GM18909 (cell line): ENCODE measurements at regions not wholly inside any gene's neighbourhood (a gene's known extent, or its start where the extent isn't known, plus 50 kb on each side); places are given as distances from the start of the nearest gene placed in this dataset.
A peak's percentile ranks its signal among the peaks of the same experiment; 100 is the strongest.
"Not testable (repeated sequence)": the region's sequence is repeated elsewhere in the genome, so short reads cannot be mapped to it uniquely, and the experiment has no call there.

Source experiments
- ATAC-seq: cut with Tn5 transposase; IDR thresholded peaks from one replicate; pipeline ENCODE4 v1.9.1; 2021; ENCODE audit warnings: mild to moderate bottlenecking; ENCODE audit not compliant: unreplicated experiment, poor library complexity

- not testable (repeated sequence) for ATAC-seq
These were observed 140.0 kb upstream of the C1GALT1 start for GRCh38 chr7:7042286-7042893.

- no peak for ATAC-seq
These were observed 137.5 kb upstream of the C1GALT1 start for GRCh38 chr7:7044806-7045205.

GRCh38 chr7:7048213-7048612 is 134.1 kb upstream of the C1GALT1 start:
- ATAC-seq, result no peak

GRCh38 chr7:7051206-7051877 is 131.0 kb upstream of the C1GALT1 start:
- ATAC-seq, result peak; percentile 74

- no peak for ATAC-seq
These were observed 128.0 kb upstream of the C1GALT1 start for GRCh38 chr7:7054252-7054830.

- ATAC-seq, result no peak
These were observed 121.3 kb upstream of the C1GALT1 start for GRCh38 chr7:7060828-7061599.

- no peak for ATAC-seq
These were observed 104.4 kb upstream of the C1GALT1 start for GRCh38 chr7:7077945-7078344.

- no peak for ATAC-seq
These were observed 101.5 kb upstream of the C1GALT1 start for GRCh38 chr7:7080802-7081201.

GRCh38 chr7:7090460-7090859 is 91.9 kb upstream of the C1GALT1 start:
- no peak for ATAC-seq

GRCh38 chr7:7098280-7098818 is 84.0 kb upstream of the C1GALT1 start:
- ATAC-seq, result no peak

- no peak for ATAC-seq
These were observed 82.7 kb upstream of the C1GALT1 start for GRCh38 chr7:7099584-7100014.

- no peak for ATAC-seq
These were observed 81.9 kb upstream of the C1GALT1 start for GRCh38 chr7:7100432-7100849.

- ATAC-seq, result no peak
These were observed 79.4 kb upstream of the C1GALT1 start for GRCh38 chr7:7102906-7103305.

GRCh38 chr7:7103343-7104313 is 78.7 kb upstream of the C1GALT1 start:
- peak; percentile 65 for ATAC-seq

GRCh38 chr7:7104314-7104698 is 78.0 kb upstream of the C1GALT1 start:
- ATAC-seq, result no peak

- ATAC-seq, result no peak
These were observed 77.4 kb upstream of the C1GALT1 start for GRCh38 chr7:7104971-7105370.

GRCh38 chr7:7105800-7106582 is 76.4 kb upstream of the C1GALT1 start:
- ATAC-seq, result no peak

GRCh38 chr7:7108931-7109330 is 73.4 kb upstream of the C1GALT1 start:
- ATAC-seq, result no peak

GRCh38 chr7:7109934-7110333 is 72.4 kb upstream of the C1GALT1 start:
- ATAC-seq, result no peak
